ENCODE measurements at regions not wholly inside any gene's neighbourhood (a gene's known extent, or its start where the extent isn't known, plus 50 kb on each side); places are given as distances from the start of the nearest gene placed in this dataset.

DNA sequence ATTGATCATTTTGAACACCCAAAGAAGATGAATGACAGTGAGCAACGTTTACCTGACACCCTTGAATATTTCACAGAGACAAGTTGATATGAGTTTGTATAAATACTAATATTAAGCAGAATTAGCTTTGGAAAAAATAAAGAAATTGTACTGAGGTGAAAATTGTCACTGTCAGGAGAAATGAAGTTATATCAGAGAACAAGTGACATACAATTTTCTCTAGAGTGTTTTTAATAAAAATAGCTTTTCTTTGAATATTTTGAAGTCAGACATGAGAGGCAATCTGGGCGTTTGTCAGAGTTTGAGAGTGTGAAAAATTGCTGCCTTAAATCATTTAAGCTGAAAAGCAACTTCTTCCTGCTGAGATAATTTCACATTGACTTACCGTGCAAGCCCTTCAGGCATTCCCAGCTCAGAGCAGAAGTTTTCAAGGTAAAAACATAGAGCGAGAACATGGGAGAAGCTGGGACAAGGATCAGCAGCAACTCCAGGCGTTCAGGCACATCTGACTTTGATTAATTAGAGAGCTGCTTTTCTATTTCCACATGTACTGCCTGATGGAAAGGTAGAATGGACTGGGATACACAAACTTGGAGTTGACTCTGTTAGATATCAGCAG is 535.9 kb downstream of the TFEC start:
- 68 to 71% (median 69%) methylated on average over 5 of the region's 5 CpGs for WGBS, 3 donors

GRCh38 chr7:115493381-115493780 is 537.2 kb downstream of the TFEC start:
- Histone ChIP-seq H3K9me3 (no peaks in the 10 kb centered on the region), H3K36me3 (no peaks in the 10 kb centered on the region), H3K27me3 (no peaks in the 10 kb centered on the region), H3K4me3 (no peak overlapping the region), H3K27ac (no peak overlapping the region), H3K4me1 (ENCODE audit: insufficient read depth) (no peaks in the 10 kb centered on the region)
- intact Hi-C loops (cut with DNase I), result no loop called here
- 67 to 83% (median 70%) methylated on average over 3 of the region's 3 CpGs for WGBS, 3 donors
- TF ChIP-seq POLR2A (IDR thresholded peaks at IDR 0.05), result no peak
- no peak for TF ChIP-seq EP300 (IDR thresholded peaks at IDR 0.05)
- TF ChIP-seq CTCF (IDR thresholded peaks at IDR 0.05), result no peak
- no peak for DNase-seq

More for the DNA sequence above, 535.9 kb downstream of the TFEC start:
- intact Hi-C loops (cut with DNase I), result no loop called here
- Histone ChIP-seq H3K27me3 (no peaks in the 10 kb centered on the region), H3K27ac (no peak overlapping the region), H3K36me3 (no peaks in the 10 kb centered on the region), H3K4me1 (ENCODE audit: insufficient read depth) (no peaks in the 10 kb centered on the region), H3K9me3 (no peaks in the 10 kb centered on the region), H3K4me3 (no peak overlapping the region)
- DNase-seq, result no peak
- no peak for TF ChIP-seq CTCF (IDR thresholded peaks at IDR 0.05)

DNA sequence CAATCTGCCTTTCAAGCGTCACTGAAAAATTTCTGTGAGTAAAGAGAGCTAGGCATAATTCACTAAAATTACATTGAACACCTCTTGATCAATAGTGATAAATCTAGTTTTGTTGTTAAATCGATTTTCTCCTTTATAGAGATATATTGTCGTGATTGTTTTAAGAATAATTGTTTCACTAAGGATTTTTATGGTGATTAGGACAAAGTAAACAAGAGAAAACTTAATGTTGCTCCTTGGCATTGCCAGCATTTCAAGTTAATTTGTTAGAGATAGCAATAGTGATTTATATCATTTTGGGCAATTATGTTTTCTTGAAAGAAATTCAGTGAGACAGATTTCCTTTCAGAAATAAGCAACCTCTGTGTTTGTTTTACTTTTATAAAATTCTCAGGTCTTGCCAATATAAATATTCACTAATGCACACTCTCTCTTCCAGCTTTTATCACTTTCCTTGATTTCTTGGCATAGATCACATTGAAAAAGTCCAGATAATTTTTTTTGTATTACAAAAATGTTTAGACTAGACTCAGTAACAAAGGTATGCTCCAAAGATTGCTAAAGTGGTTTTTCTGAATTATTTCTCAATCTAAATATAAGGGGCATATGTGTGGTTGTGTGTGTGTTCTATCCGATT is 538.7 kb downstream of the TFEC start:
- H3K27me3 ChIP-seq, result no peaks in the 10 kb centered on the region
- H3K36me3 ChIP-seq, result no peaks in the 10 kb centered on the region
- 36 to 59% (median 46%) methylated on average over 4 of the region's 4 CpGs for WGBS, 3 donors
- no peak for DNase-seq
- TF ChIP-seq POLR2A (IDR thresholded peaks at IDR 0.05), result no peak
- no peak for TF ChIP-seq CTCF (IDR thresholded peaks at IDR 0.05)
- no peak for TF ChIP-seq EP300 (IDR thresholded peaks at IDR 0.05)
- H3K27ac ChIP-seq, result no peak overlapping the region
- H3K4me3 ChIP-seq, result no peak overlapping the region
- H3K4me1 ChIP-seq (ENCODE audit: insufficient read depth), result no peaks in the 10 kb centered on the region
- intact Hi-C loops (cut with DNase I), result no loop called here
- no peaks in the 10 kb centered on the region for H3K9me3 ChIP-seq

DNA sequence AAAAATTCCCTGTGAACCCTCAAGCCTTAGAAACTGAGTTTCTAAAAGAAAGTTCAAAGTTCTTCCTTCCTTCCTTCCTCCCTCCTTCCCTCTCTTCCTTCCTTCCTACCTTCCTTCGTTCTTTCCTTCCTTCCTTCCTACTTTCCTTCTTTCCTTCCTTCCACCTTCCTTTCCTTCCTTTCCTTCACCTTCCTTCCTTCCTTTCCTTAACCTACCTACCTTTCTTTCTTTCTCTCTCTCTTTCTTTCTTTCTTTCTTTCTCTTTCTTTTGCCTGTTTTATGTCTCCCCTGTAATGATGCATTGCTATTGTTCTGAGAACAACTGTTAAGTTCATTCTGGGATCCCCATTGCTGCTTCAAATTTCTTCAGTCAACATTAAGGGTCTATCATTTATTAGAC is 551.1 kb downstream of the TFEC start:
- Histone ChIP-seq H3K27me3 (no peaks in the 10 kb centered on the region), H3K27ac (no peak overlapping the region), H3K36me3 (no peaks in the 10 kb centered on the region), H3K9me3 (no peaks in the 10 kb centered on the region), H3K4me3 (no peak overlapping the region), H3K4me1 (ENCODE audit: insufficient read depth) (no peaks in the 10 kb centered on the region)
- no peak for DNase-seq
- intact Hi-C loops (cut with DNase I), result no loop called here
- 75 to 85% methylated on average over 1 of the region's 1 CpG; no CpG with 5 or more reads in 1 of the 3 donors for WGBS, 3 donors
- no peak for TF ChIP-seq EP300 (IDR thresholded peaks at IDR 0.05)
- TF ChIP-seq CTCF (IDR thresholded peaks at IDR 0.05), result no peak
- TF ChIP-seq POLR2A (IDR thresholded peaks at IDR 0.05), result no peak

All from ovary (tissue), 7 donors.